H1 (cell line): ENCODE measurements at regions not wholly inside any gene's neighbourhood (a gene's known extent, or its start where the extent isn't known, plus 50 kb on each side); places are given as distances from the start of the nearest gene placed in this dataset.
"Not testable (repeated sequence)": the region's sequence is repeated elsewhere in the genome, so short reads cannot be mapped to it uniquely, and the experiment has no call there.

Experiments used
- CTCF ChIA-PET: fragments of 300-600 bp; sonication (Branson Sonifier 250); formaldehyde crosslinking; loops from one replicate; lab custom pipeline; 2021; ENCODE audit not compliant: partially characterized antibody; lab: Charles Lee
- POLR2A ChIA-PET: fragments of 300-600 bp; sonication (Branson Sonifier 250); formaldehyde crosslinking; loops from one replicate; lab custom pipeline; 2021; ENCODE audit warnings: inconsistent platforms; ENCODE audit not compliant: partially characterized antibody; lab: Charles Lee
- DNase-seq, 2 experiments: peaks; one replicate each; pipeline versions ENCODE4 v3.0.0 to v3.0.0-alpha.2; 2010 to 2022; ENCODE audit warnings: low spot score in 2 of 2, low read depth in 1 of 2, mixed read lengths in 1 of 2
- FAIRE-seq: peaks from 2 replicates; lab custom pipeline; 2011; peaks lifted over from hg19 to GRCh38; lab: Jason Lieb, UNC
- H2AFZ ChIP-seq: 2 replicates; pipeline ENCODE4 v1.8.1; 2012; ENCODE audit warnings: low read length, inconsistent platforms
- H2AK5ac ChIP-seq: 2 replicates; pipeline ENCODE4 v1.6.1; 2013; ENCODE audit warnings: low read depth, low read length
- H2BK120ac ChIP-seq: replicated peaks from 2 replicates; pipeline ENCODE3; 2013; ENCODE audit warnings: low read depth, low read length, inconsistent platforms
- H2BK12ac ChIP-seq: 2 replicates; pipeline ENCODE4 v1.6.1; 2013; ENCODE audit warnings: low read depth, low read length
- H2BK15ac ChIP-seq: 2 replicates; pipeline ENCODE4 v1.6.1; 2013; ENCODE audit warnings: low read length
- H2BK20ac ChIP-seq: 2 replicates; pipeline ENCODE4 v1.6.1; 2013; ENCODE audit warnings: low read length
- H2BK5ac ChIP-seq: 2 replicates; pipeline ENCODE4 v1.6.1; 2013; ENCODE audit warnings: low read depth, low read length
- H3K14ac ChIP-seq: 2 replicates; pipeline ENCODE4 v1.6.1; 2013; ENCODE audit warnings: inconsistent platforms; ENCODE audit not compliant: insufficient read length
- H3K18ac ChIP-seq: 2 replicates; pipeline ENCODE4 v1.6.1; 2013; ENCODE audit warnings: low read length; ENCODE audit errors: extremely low read depth
- H3K23ac ChIP-seq: 2 replicates; pipeline ENCODE4 v1.6.1; 2013; ENCODE audit warnings: inconsistent platforms; ENCODE audit not compliant: insufficient read length
- H3K23me2 ChIP-seq: 2 replicates; pipeline ENCODE4 v1.6.1; 2013; ENCODE audit warnings: low read depth, low read length
- H3K27ac ChIP-seq: 2 replicates; pipeline ENCODE4 v1.6.1; 2011; ENCODE audit warnings: low read depth, low read length, inconsistent platforms
- H3K27me3 ChIP-seq, 4 experiments: replicated peaks in 1 of 4; 1 replicate in 1 of 4; 2 replicates in 3 of 4; pipeline versions ENCODE4 v1.6.1 to v1.8.1; 2011 to 2013; ENCODE audit warnings: low read length in 3 of 4, mild to moderate bottlenecking in 3 of 4, inconsistent platforms in 2 of 4, mixed read lengths in 2 of 4, moderate library complexity in 1 of 4; ENCODE audit not compliant: control insufficient read depth in 3 of 4, insufficient read depth in 3 of 4; ENCODE audit errors: extremely low read depth in 1 of 4
- H3K36me3 ChIP-seq, 4 experiments: 2 replicates each; pipeline versions ENCODE4 v1.6.1 to v1.8.1; 2011 to 2013; ENCODE audit warnings: mild to moderate bottlenecking in 4 of 4, low read length in 3 of 4, moderate library complexity in 2 of 4, control low read depth in 1 of 4, inconsistent platforms in 1 of 4; ENCODE audit not compliant: insufficient read depth in 4 of 4, control insufficient read depth in 2 of 4
- H3K4ac ChIP-seq: replicated peaks from 2 replicates; pipeline ENCODE3; 2013; ENCODE audit warnings: low read length, low read depth, mixed read lengths, inconsistent platforms; ENCODE audit not compliant: insufficient read length
- H3K4me1 ChIP-seq, 4 experiments: replicated peaks in 1 of 4; 1 replicate in 1 of 4; 2 replicates in 3 of 4; pipeline versions ENCODE4 v1.6.1 to v1.8.1; 2011 to 2013; ENCODE audit warnings: low read length in 3 of 4, inconsistent platforms in 2 of 4, mixed read lengths in 1 of 4; ENCODE audit not compliant: insufficient read depth in 4 of 4, control insufficient read depth in 3 of 4
- H3K4me2 ChIP-seq, 2 experiments: 2 replicates each; pipeline versions ENCODE4 v1.6.1 to v1.8.1; 2011 to 2013; ENCODE audit warnings: low read depth in 2 of 2, low read length in 2 of 2, control low read depth in 1 of 2, inconsistent platforms in 1 of 2, mild to moderate bottlenecking in 1 of 2; ENCODE audit not compliant: insufficient read depth in 1 of 2
- H3K4me3 ChIP-seq, 4 experiments: fragments of 200-600, 300-600 bp in 1 of 4; sonication (generic), shearing (Covaris generic), sonication (Bioruptor Twin) in 1 of 4; 2 replicates each; pipeline versions ENCODE4 v1.5.1 to v1.8.1; 2011 to 2016; ENCODE audit warnings: low read length in 4 of 4, low read depth in 3 of 4, control low read depth in 2 of 4, inconsistent platforms in 2 of 4, mild to moderate bottlenecking in 2 of 4, mixed read lengths in 1 of 4, moderate library complexity in 1 of 4; ENCODE audit not compliant: insufficient read depth in 2 of 4; ENCODE audit errors: extremely low read depth in 1 of 4
- H3K56ac ChIP-seq: replicated peaks from 2 replicates; pipeline ENCODE3; 2013; ENCODE audit warnings: low read depth, mild to moderate bottlenecking, mixed read lengths, low read length, inconsistent platforms; ENCODE audit not compliant: insufficient read length
- H3K79me1 ChIP-seq: 2 replicates; pipeline ENCODE4 v1.6.1; 2013; ENCODE audit warnings: low read depth, low read length, control low read depth
- H3K79me2 ChIP-seq, 2 experiments: 2 replicates each; pipeline versions ENCODE4 v1.6.1 to v1.8.1; 2012 to 2013; ENCODE audit warnings: low read length in 2 of 2, mild to moderate bottlenecking in 2 of 2, inconsistent platforms in 1 of 2; ENCODE audit not compliant: insufficient read depth in 2 of 2, control insufficient read depth in 1 of 2
- H3K9ac ChIP-seq, 4 experiments: replicated peaks in 1 of 4; 1 replicate in 1 of 4; 2 replicates in 3 of 4; pipeline versions ENCODE4 v1.6.1 to v1.8.1; 2011 to 2013; ENCODE audit warnings: low read depth in 3 of 4, low read length in 3 of 4, control low read depth in 2 of 4, mild to moderate bottlenecking in 2 of 4, moderate library complexity in 2 of 4, inconsistent platforms in 1 of 4; ENCODE audit errors: extremely low read depth in 1 of 4
- H3K9me3 ChIP-seq, 2 experiments: 2 replicates each; pipeline versions ENCODE4 v1.6.1 to v1.8.1; 2012 to 2013; ENCODE audit warnings: mild to moderate bottlenecking in 2 of 2, moderate library complexity in 2 of 2, control low read depth in 1 of 2, inconsistent platforms in 1 of 2, low read depth in 1 of 2, low read length in 1 of 2, mixed read lengths in 1 of 2; ENCODE audit not compliant: insufficient read depth in 2 of 2
- H4K20me1 ChIP-seq, 2 experiments: replicated peaks in 1 of 2; 2 replicates each; pipeline versions ENCODE3 to v1.8.1; 2011 to 2013; ENCODE audit warnings: inconsistent platforms in 2 of 2, low read length in 2 of 2, mild to moderate bottlenecking in 1 of 2; ENCODE audit not compliant: insufficient read depth in 2 of 2, control insufficient read depth in 1 of 2
- H4K5ac ChIP-seq: 2 replicates; pipeline ENCODE4 v1.6.1; 2013; ENCODE audit warnings: low read length, low read depth, mixed read lengths, inconsistent platforms; ENCODE audit not compliant: insufficient read length
- H4K8ac ChIP-seq: 2 replicates; pipeline ENCODE4 v1.8.0; 2013; ENCODE audit warnings: mild to moderate bottlenecking, moderate library complexity, low read length, inconsistent platforms; ENCODE audit not compliant: insufficient read depth; ENCODE audit errors: extremely low read depth
- H4K91ac ChIP-seq: replicated peaks from 2 replicates; pipeline ENCODE3; 2013; ENCODE audit warnings: low read length, mixed read lengths, inconsistent platforms; ENCODE audit not compliant: insufficient read length
- WGBS, 2 experiments: shearing (Covaris generic) in 1 of 2; methylation state at CpG; one replicate each; pipeline versions ENCODE4 v1.1.6 to v1.1.7; 2013 to 2015; ENCODE audit warnings: low lambda C conversion rate in 2 of 2, mixed read lengths in 2 of 2, inconsistent platforms in 1 of 2, low coverage in 1 of 2, missing lambda C conversion rate in 1 of 2; ENCODE audit not compliant: insufficient replicate concordance in 2 of 2, insufficient coverage in 1 of 2, insufficient read length in 1 of 2; ENCODE audit errors: extremely low coverage in 1 of 2, missing lambda C conversion rate in 1 of 2; 5-methylcytosine and 5-hydroxymethylcytosine counted together

DNA sequence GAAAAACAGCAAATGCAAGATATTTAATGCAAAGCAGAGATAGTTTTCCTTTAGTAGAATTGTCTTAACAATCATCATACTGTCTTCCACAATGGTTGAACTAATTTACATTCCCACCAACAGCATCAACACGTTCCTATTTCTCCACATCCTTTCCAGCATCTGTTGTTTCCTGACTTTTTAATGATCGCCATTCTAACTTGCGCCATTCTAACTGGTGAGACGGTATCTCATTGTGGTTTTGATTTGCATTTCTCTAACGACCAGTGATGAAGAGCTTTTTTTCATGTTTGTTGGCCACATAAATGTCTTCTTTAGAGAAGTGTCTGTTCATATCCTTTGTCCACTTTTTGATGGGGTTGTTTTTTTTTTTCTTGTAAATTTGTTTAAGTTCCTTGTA lies 388.3 kb downstream of the IRS2 start:
- H3K14ac ChIP-seq, H3K56ac ChIP-seq, H3K79me1 ChIP-seq, H3K9me3 ChIP-seq, H4K20me1 ChIP-seq, H4K8ac ChIP-seq, H3K27me3 ChIP-seq, H3K36me3 ChIP-seq, H3K18ac ChIP-seq, H4K91ac ChIP-seq, H4K5ac ChIP-seq, H3K4me1 ChIP-seq, FAIRE-seq, H3K23ac ChIP-seq, H3K4me2 ChIP-seq, H3K27ac ChIP-seq, DNase-seq, H3K4ac ChIP-seq, H3K23me2 ChIP-seq, H2BK12ac ChIP-seq, H3K4me3 ChIP-seq, POLR2A ChIA-PET, CTCF ChIA-PET, H2BK120ac ChIP-seq, H3K9ac ChIP-seq, H2BK20ac ChIP-seq, H3K79me2 ChIP-seq, H2BK5ac ChIP-seq, H2AK5ac ChIP-seq, H2BK15ac ChIP-seq, H2AFZ ChIP-seq: not testable (repeated sequence)
- WGBS, 2 experiments, result 90% methylated on average over 5 of the region's 5 CpGs; no CpG with 5 or more reads in 1 of the 2 experiments
